ENCODE measurements at regions not wholly inside any gene's neighbourhood (a gene's known extent, or its start where the extent isn't known, plus 50 kb on each side); places are given as distances from the start of the nearest gene placed in this dataset.

DNA sequence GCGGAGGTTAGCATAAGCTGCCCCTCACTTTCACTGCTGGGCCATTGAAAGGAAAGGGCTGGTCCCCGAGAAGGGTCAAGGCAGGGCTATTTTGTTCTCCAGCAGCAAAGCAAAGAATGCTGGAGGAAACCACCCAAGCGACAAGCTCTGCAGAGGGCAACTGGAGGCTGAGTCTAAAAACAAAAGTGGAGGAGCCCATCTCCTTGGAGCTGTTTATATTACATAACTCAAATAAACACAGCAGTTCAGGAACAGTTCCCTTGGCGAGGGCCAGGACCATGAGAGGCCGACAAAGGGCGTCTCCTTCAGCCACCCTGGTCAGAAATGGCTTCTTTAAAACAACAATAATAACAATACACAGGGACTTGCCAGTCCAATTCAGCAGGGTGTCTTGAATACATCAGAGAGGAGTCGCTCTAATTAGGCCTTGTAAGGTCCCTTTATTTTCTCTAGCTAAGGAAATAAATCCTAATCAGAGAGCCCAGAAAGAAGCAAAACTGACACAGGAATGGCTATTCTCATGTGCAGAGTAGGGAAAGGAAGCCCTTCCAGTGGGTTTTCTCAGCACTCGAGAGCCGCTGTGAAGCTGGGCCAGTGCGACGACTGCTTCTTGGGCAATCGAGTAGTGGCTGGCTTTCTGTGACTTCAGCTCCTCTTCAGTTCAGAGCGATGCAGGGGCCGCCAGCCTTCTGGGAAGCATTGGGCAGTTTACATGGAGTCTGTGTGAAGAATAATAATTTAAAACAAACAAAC is 57.0 kb upstream of the TARBP1 start:
- no peak for FAIRE-seq

DNA sequence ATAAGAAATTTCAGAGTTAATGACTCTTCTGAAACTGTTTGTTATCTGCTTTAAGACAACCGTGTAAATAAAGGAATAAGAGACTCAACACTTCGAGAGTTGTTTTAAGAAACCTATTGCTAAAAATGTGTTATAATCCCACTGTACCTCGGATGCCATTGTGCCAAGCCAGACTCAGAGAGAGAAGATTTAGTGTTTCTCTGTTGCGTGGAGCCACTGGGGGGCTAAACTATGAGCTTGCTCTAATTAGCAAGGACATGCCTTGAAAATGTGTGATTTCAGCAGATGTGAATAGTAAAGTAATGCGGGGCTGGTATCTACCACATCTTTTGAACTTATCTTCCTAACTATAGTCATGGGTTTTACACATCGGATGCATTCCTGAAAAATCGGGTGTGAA is 56.2 kb upstream of the TARBP1 start:
- no peak for FAIRE-seq

DNA sequence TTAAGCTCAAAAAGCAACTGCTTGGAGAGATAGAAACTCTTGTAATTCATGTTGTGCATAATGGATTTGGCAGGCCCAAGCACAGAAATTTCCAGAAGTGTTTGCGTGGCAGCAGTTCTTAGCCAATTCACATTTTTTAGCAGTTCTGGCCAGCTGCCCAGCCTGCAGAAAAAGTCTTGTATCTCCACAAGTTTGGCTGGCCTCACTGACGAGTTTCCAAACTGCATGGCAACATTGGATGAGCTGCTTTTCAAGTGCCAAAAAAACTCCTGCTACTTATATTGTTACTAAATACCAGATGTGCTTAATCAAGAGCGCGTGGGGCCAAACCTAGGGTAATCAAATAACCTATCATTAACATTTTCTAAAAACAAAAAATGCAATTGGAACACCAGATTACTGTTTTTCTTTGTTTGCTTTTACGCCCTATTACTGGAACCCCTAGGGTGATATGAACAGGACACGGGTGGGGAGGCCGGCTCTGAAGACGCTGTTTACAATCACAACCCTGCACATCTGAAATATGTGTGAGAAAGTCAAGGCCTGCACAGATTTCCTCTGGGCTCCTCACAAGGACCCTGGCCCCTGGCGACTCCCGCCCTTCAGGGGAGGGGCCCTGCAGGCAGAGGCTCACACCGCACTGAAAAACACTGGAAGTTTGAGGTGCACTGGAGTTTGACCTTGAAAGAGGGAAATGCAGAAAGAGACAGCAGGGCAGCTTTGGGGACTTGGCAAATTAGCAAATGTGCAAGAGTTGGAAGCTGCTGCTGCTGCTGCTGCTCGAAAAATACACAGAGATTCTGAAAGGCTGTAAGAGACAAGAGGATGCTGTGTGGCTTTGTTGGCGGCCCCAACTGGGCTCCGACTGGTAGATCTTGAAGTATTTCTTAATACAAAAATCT is 55.2 kb upstream of the TARBP1 start:
- FAIRE-seq = no peak

DNA sequence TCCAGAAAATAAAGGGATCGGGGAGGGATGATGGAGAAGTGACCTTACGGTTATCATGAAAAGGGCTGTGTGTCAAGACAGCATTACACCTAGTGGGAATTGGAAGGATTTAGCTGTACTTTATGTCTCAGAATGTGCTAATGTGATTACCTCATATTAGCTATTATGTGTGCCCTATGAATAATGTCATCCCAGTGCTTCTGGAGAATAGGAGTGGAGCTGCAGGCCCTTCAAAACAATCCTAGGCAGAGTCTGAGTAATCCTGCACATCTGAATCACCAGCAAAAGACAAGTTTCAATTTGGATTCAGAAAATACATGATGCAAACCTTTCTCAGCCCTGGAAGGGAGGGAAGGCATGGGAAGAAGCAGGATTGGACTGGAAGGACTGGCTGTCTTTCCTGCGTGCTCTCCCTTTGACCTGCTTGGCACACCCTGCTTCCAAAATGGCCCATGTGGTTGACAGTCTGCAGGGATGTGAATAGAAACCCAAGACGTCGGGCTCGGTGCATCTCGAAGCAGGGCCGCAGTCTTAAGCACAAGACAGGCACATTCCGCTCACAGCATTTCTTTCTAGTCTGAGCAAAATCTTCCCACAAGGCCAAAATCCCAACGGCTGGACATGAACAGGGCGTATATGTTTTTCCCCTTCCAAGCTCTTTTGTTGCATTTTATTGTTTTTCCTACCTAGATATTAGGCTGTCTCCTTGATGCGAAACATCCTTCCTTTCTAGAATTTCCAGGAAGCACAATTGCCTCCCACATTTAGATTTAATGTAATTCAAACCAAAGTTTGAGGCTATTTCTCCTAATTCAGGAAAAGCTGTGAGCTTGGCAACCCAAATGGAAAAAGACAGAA is 54.3 kb upstream of the TARBP1 start:
- no peak for FAIRE-seq

DNA sequence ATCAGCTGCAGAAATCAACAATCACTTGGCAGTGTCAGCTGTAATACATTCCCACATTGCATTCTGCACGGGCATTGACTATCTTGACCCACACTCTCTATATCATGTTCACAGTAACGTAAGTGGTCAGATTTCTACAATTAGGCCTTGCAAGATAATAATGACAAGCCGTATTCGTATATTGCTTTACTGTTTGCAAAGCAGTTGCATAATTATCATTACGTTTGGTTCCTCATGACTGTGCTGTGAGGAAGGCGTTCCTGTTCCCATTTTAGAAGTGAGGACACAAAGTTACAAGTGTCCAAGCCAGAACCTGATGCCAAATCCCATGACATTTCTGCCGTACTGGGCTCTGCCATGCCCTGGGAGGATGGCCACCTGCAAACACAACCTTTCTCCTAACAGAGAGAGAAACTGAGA is 53.5 kb upstream of the TARBP1 start:
- no peak for FAIRE-seq

DNA sequence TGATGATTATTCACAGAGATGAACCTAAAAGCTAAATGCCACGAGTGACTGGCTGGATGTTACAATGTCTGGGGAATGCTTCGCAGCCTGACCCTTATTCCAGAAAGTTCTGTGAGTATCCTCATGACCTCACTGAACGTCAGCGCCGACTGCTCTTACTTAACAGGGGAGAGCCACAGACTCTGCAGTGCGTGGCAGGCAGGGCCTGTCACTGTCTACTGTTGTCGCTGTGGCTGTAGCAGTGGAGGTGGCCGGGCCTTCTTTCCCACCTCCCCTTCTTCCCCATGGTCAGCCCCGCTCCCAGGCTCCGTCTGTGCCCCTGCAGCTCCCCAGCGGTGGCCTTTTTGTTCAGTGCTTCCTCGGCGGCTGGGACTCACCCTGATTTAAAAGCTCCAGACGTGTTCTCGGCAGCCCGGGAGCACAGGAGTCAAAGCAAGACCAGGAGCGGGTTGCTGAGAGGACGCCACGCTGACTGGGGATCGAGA is 52.2 kb upstream of the TARBP1 start:
- FAIRE-seq = no peak

DNA sequence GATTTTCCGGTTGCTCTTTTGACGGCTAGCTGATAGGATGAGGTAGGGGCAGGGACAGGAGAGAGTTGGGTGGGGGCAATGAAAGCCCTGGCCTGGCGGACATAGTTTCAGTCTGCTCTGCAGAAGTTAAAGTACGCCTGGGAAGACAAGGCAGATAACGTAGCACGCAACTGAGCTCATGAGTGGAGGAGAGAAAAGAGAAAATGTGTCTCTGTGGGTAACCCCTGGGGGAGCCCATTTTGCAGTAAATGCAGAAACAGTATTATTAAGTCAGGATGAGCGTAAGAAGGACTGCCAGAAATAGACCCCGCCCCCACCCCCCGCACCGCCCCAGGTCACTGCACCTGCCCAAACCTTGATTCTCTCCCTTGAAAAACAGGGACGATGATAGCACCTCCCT is 51.7 kb upstream of the TARBP1 start:
- no peak for FAIRE-seq

DNA sequence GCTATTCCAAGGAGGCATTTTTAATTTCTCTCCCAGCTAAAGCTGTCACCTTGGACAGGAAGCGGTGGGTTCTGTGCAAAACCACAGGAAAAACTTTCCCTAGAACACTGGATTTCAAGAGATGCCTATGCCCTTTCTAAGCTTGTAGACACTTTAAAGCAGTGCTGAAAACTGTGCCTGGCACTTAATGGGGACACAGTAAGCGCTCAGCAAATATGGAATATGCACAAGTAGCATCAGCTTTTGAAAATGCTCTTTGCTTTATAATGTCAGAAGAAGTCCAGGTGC is 50.9 kb upstream of the TARBP1 start:
- no peak for FAIRE-seq

DNA sequence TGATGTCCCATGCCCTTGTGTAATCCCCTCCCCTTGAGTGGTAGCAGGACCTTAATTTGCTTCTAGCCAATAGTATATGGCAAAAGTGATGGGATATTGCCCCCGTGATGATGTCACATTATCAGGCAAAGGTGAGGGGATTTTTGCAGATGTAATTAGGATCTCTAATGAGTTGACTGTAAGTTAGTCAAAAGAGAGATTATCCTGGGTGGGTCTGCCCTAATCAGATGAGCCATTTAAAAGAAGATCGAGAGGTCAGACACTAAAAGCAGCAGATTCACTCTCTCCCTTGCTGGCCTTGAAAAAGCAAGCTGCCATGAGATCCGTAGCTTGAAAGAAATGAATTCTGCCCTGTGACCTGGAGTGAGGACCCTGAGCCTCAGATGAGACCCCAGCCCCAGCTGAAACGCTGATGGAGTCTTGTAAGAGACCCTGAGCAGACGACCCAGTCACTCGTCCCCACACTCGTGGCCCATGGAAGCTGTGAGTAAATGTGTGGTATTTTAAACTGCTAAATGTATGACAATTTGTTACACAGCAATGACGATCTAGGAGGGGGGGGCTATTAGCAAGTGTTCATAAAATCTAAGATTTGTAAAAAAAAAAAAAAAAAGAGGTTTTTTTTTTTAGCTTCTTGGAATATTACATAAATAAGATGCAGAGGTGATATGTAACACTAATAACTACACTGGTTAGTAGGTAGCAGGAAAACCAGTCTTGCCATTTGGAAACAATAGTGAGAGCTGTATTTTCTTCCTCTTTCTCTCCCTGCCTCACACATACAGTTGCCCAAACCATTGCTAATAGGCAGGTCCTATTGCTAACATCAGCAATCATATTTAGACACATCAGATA is 50.3 kb upstream of the TARBP1 start:
- FAIRE-seq = no peak
